IMR-90 (cell line): ENCODE measurements at regions not wholly inside any gene's neighbourhood (a gene's known extent, or its start where the extent isn't known, plus 50 kb on each side); places are given as distances from the start of the nearest gene placed in this dataset.

Experiments used
- ATAC-seq: fragments of 200-7000 bp; cut with Tn5 transposase; 2 replicates; pipeline ENCODE4 v1.9.1; 2020; ENCODE audit warnings: low read depth, mild to moderate bottlenecking, moderate library complexity
- BruUV-seq: library from RNA; stranded (reverse); fragments of 400-500 nt; replicated peaks from 2 replicates; lab custom pipeline; 2021; lab: Mats Ljungman, UMichigan
- CTCF ChIA-PET: fragments of 300-600 bp; formaldehyde crosslinking; extraction: SDS; loops from one replicate; lab custom pipeline; 2021; ENCODE audit warnings: antibody characterized with exemption; lab: Yijun Ruan, JAX
- POLR2A ChIA-PET: fragments of 300-600 bp; sonication (Branson Sonifier 250); formaldehyde crosslinking; loops from one replicate; lab custom pipeline; 2022; ENCODE audit warnings: antibody characterized with exemption; ENCODE audit not compliant: unreplicated experiment; lab: Charles Lee
- DNase-seq: peaks from one replicate; pipeline ENCODE4 v3.0.0; 2013
- H2AFZ ChIP-seq: replicated peaks from 2 replicates; pipeline ENCODE3; 2013; ENCODE audit warnings: low read length, mild to moderate bottlenecking; ENCODE audit not compliant: poor library complexity
- H2AK5ac ChIP-seq: 2 replicates; pipeline ENCODE4 v1.6.1; 2013; ENCODE audit warnings: low read depth, low read length, inconsistent platforms
- H2AK9ac ChIP-seq: replicated peaks from 2 replicates; pipeline ENCODE3; 2013; ENCODE audit warnings: mild to moderate bottlenecking, low read depth, low read length, moderate library complexity; ENCODE audit not compliant: poor library complexity
- H2BK120ac ChIP-seq: 2 replicates; pipeline ENCODE4 v1.6.1; 2013; ENCODE audit warnings: low read depth, low read length, inconsistent platforms
- H2BK15ac ChIP-seq: 3 replicates; pipeline ENCODE4 v1.6.1; 2013; ENCODE audit warnings: low read depth, low read length, inconsistent platforms
- H2BK20ac ChIP-seq: 2 replicates; pipeline ENCODE4 v1.6.1; 2013; ENCODE audit warnings: low read depth, mild to moderate bottlenecking, inconsistent platforms, low read length, moderate library complexity
- H2BK5ac ChIP-seq: 2 replicates; pipeline ENCODE4 v1.6.1; 2013; ENCODE audit warnings: mild to moderate bottlenecking, low read depth, low read length, inconsistent platforms; ENCODE audit not compliant: poor library complexity, severe bottlenecking
- H3K14ac ChIP-seq: replicated peaks from 2 replicates; pipeline ENCODE4 v1.6.1; 2013; ENCODE audit warnings: low read depth, low read length, inconsistent platforms
- H3K18ac ChIP-seq: 2 replicates; pipeline ENCODE4 v1.6.1; 2013; ENCODE audit warnings: low read depth, low read length, control low read depth
- H3K23ac ChIP-seq: 2 replicates; pipeline ENCODE4 v1.6.1; 2013; ENCODE audit warnings: low read depth, low read length, inconsistent platforms
- H3K27ac ChIP-seq: 2 replicates; pipeline ENCODE4 v1.5.1; 2013; ENCODE audit warnings: mild to moderate bottlenecking, control low read depth, low read length; ENCODE audit not compliant: insufficient read depth
- H3K27me3 ChIP-seq: 2 replicates; pipeline ENCODE4 v1.6.1; 2013; ENCODE audit warnings: low read length; ENCODE audit not compliant: control insufficient read depth, insufficient read depth
- H3K36me3 ChIP-seq: 2 replicates; pipeline ENCODE4 v1.6.1; 2013; ENCODE audit warnings: low read length, mixed read lengths; ENCODE audit not compliant: control insufficient read depth, insufficient read depth
- H3K4ac ChIP-seq: 2 replicates; pipeline ENCODE4 v1.6.1; 2013; ENCODE audit warnings: low read depth, low read length, inconsistent platforms
- H3K4me1 ChIP-seq: 2 replicates; pipeline ENCODE4 v1.6.1; 2013; ENCODE audit warnings: low read length, mixed read lengths; ENCODE audit not compliant: control insufficient read depth, insufficient read depth
- H3K4me2 ChIP-seq: 2 replicates; pipeline ENCODE4 v1.6.1; 2013; ENCODE audit warnings: low read depth, mild to moderate bottlenecking, control low read depth, low read length, moderate library complexity
- H3K4me3 ChIP-seq: 2 replicates; pipeline ENCODE4 v1.5.1; 2013; ENCODE audit warnings: low read depth, mild to moderate bottlenecking, control low read depth, low read length, moderate library complexity; ENCODE audit not compliant: insufficient read depth
- H3K56ac ChIP-seq: 2 replicates; pipeline ENCODE4 v1.6.1; 2013; ENCODE audit warnings: low read length, inconsistent platforms; ENCODE audit not compliant: insufficient read depth; ENCODE audit errors: extremely low read depth
- H3K79me1 ChIP-seq, 2 experiments: 2 replicates each; pipeline ENCODE4 v1.6.1; 2013; ENCODE audit warnings: low read length in 2 of 2, inconsistent platforms in 1 of 2, low read depth in 1 of 2
- H3K9ac ChIP-seq: 2 replicates; pipeline ENCODE4 v1.6.1; 2013; ENCODE audit warnings: low read depth, low read length, control low read depth
- H3K9me1 ChIP-seq: 2 replicates; pipeline ENCODE4 v1.6.1; 2013; ENCODE audit warnings: low read length, inconsistent platforms; ENCODE audit not compliant: insufficient read depth
- H3K9me3 ChIP-seq: 2 replicates; pipeline ENCODE4 v1.6.1; 2013; ENCODE audit warnings: low read length; ENCODE audit not compliant: control insufficient read depth, insufficient read depth
- H4K20me1 ChIP-seq: 2 replicates; pipeline ENCODE4 v1.6.1; 2013; ENCODE audit warnings: low read length, inconsistent platforms; ENCODE audit not compliant: insufficient read depth
- H4K5ac ChIP-seq: 2 replicates; pipeline ENCODE4 v1.6.1; 2013; ENCODE audit warnings: mild to moderate bottlenecking, low read depth, low read length, control low read depth
- H4K8ac ChIP-seq, 2 experiments: 2 replicates each; pipeline ENCODE4 v1.6.1; 2013; ENCODE audit warnings: low read depth in 2 of 2, low read length in 2 of 2, control low read depth in 1 of 2, inconsistent platforms in 1 of 2
- H4K91ac ChIP-seq: 2 replicates; pipeline ENCODE4 v1.6.1; 2013; ENCODE audit warnings: low read depth, low read length, inconsistent platforms; ENCODE audit not compliant: insufficient read depth
- CHD1 ChIP-seq: IDR thresholded peaks from 2 replicates; pipeline ENCODE4 v1.6.1; 2012; ENCODE audit warnings: low read depth, low read length, improper control_type of control experiment
- MAFK ChIP-seq: IDR thresholded peaks from 2 replicates; pipeline ENCODE4 v1.6.1; 2012; ENCODE audit warnings: low read depth, low read length, improper control_type of control experiment
- MAZ ChIP-seq: IDR thresholded peaks from 2 replicates; pipeline ENCODE4 v1.6.1; 2012; ENCODE audit warnings: low read depth, mild to moderate bottlenecking, low read length, improper control_type of control experiment, moderate library complexity, borderline replicate concordance
- POLR2A ChIP-seq: IDR thresholded peaks from 2 replicates; pipeline ENCODE4 v1.6.1; 2012; ENCODE audit warnings: mild to moderate bottlenecking, low read depth, low read length
- RCOR1 ChIP-seq: IDR thresholded peaks from 2 replicates; pipeline ENCODE4 v1.6.1; 2012; ENCODE audit warnings: mild to moderate bottlenecking, low read length, improper control_type of control experiment; ENCODE audit not compliant: insufficient replicate concordance
- RFX5 ChIP-seq: IDR thresholded peaks from 2 replicates; pipeline ENCODE4 v1.8.0; 2012; ENCODE audit warnings: low read depth, mild to moderate bottlenecking, low read length, moderate library complexity
- SMC3 ChIP-seq: fragments of 150-350 bp; IDR thresholded peaks from 2 replicates; pipeline ENCODE4 v1.6.1; 2016; ENCODE audit warnings: low read depth, mild to moderate bottlenecking, antibody characterized with exemption, low read length, moderate library complexity
- WGBS, 2 experiments: methylation state at CpG; one replicate each; pipeline versions ENCODE4 v1.1.5 to v1.1.7; 2013; ENCODE audit warnings: missing lambda C conversion rate in 2 of 2; ENCODE audit not compliant: insufficient read length in 1 of 2; ENCODE audit errors: extremely low coverage in 2 of 2; 5-methylcytosine and 5-hydroxymethylcytosine counted together
- dilution Hi-C: fragments of 300-500 bp; cut with HindIII; formaldehyde crosslinking; loops from one replicate; pipeline ENCODE4 v1.14.3; 2018; ENCODE audit warnings: low sequenced_read_pairs; ENCODE audit not compliant: unreplicated experiment
- in situ Hi-C: fragments of 300-500 bp; cut with MboI; formaldehyde crosslinking; loops from 3 replicates; pipeline ENCODE4 v1.14.3; 2019; ENCODE audit warnings: low sequenced_read_pairs, inconsistent platforms, mixed read lengths
- intact Hi-C: fragments of 100-400 bp; cut with micrococcal nuclease; formaldehyde crosslinking; loops from 2 replicates; pipeline ENCODE4 v1.10.0; 2022

GRCh38 chr17:79541056-79541850, 69.6 kb downstream of the RBFOX3 start:
- Histone ChIP-seq H3K36me3 (no peaks in the 10 kb centered on the region), H3K79me1 (no peaks in the 10 kb centered on the region), H2BK15ac (no peak overlapping the region), H2AK5ac (no peak overlapping the region), H2BK20ac (no peak overlapping the region), H3K4me2 (no peak overlapping the region), H3K14ac (no peak overlapping the region), H3K9me1 (no peaks in the 10 kb centered on the region), H4K91ac (no peak overlapping the region), H3K56ac (no peak overlapping the region), H3K27ac (no peak overlapping the region), H3K18ac (no peak overlapping the region), H2AK9ac (no peak overlapping the region), H2BK5ac (no peak overlapping the region), H3K4ac (no peak overlapping the region), H3K9ac (no peak overlapping the region), H3K4me1 (no peaks in the 10 kb centered on the region), H3K9me3 (no peaks in the 10 kb centered on the region; the same call in 1 of the 2 replicates), H3K4me3 (no peak overlapping the region), H4K5ac (no peak overlapping the region), H2AFZ (no peak overlapping the region), H3K27me3 (no peaks in the 10 kb centered on the region; the same call in 1 of the 2 replicates), H4K20me1 (no peaks in the 10 kb centered on the region), H3K23ac (no peak overlapping the region), H2BK120ac (no peak overlapping the region), H4K8ac (no peak overlapping the region)
- TF ChIP-seq RCOR1: no peak
- TF ChIP-seq MAZ: no peak
- no peak for TF ChIP-seq SMC3
- TF ChIP-seq CHD1: no peak
- no peak for TF ChIP-seq RFX5
- no peak for TF ChIP-seq MAFK
- no peak for TF ChIP-seq POLR2A
- in situ Hi-C loops (no loop called here), dilution Hi-C loops (no loop called here), intact Hi-C loops (no loop called here)
- WGBS, 2 experiments: 72% methylated on average over 9 of the region's 15 CpGs; no CpG with 5 or more reads in 1 of the 2 experiments
- DNase-seq: no peak
- ChIA-PET POLR2A (no interaction called here), CTCF (no interaction called here)
- ATAC-seq: no peak
- no TSS peak for BruUV-seq
